ENCODE measurements at regions not wholly inside any gene's neighbourhood (a gene's known extent, or its start where the extent isn't known, plus 50 kb on each side); places are given as distances from the start of the nearest gene placed in this dataset.

- TF ChIP-seq CTCF (IDR thresholded peaks at IDR 0.05) = no peak
- TF ChIP-seq POLR2A (IDR thresholded peaks at IDR 0.05) = no peak
These were observed 383.0 kb upstream of the SLITRK1 start for GRCh38 chr13:84265257-84265764.

Data from adrenal gland (tissue), 5 donors.